ENCODE measurements at regions not wholly inside any gene's neighbourhood (a gene's known extent, or its start where the extent isn't known, plus 50 kb on each side); places are given as distances from the start of the nearest gene placed in this dataset.

GRCh38 chr7:52271703-52272102 is 763.7 kb upstream of the POM121L12 start:
- TF ChIP-seq POLR2AphosphoS5 (IDR thresholded peaks at IDR 0.05; ENCODE audit: low read depth, low read length): no peak
- TF ChIP-seq POLR2A (IDR thresholded peaks at IDR 0.05; ENCODE audit: low read depth, low read length): no peak
